SK-N-SH treated with all-trans-retinoic acid at 6 μM for 48 hours (cell line): ENCODE measurements at regions not wholly inside any gene's neighbourhood (a gene's known extent, or its start where the extent isn't known, plus 50 kb on each side); places are given as distances from the start of the nearest gene placed in this dataset.

ENCODE experiments used
- ARNTL ChIP-seq: fragments of 450-650 bp; formaldehyde crosslinking; IDR thresholded peaks from 2 replicates; pipeline ENCODE4 v1.5.0; 2020; ENCODE audit warnings: low read depth, mild to moderate bottlenecking, moderate library complexity, borderline replicate concordance
- BACH2 ChIP-seq: fragments of 250-450 bp; sonication (Bioruptor Pico); IDR thresholded peaks from 2 replicates; pipeline ENCODE4 v1.9.0; 2021; ENCODE audit warnings: mild to moderate bottlenecking, borderline replicate concordance
- CSDC2 ChIP-seq: fragments of 250-450 bp; sonication (Bioruptor Pico); IDR thresholded peaks from 2 replicates; pipeline ENCODE4 v1.5.0; 2020; ENCODE audit warnings: mild to moderate bottlenecking, moderate library complexity
- ESRRG ChIP-seq: fragments of 250-450 bp; sonication (Bioruptor Pico); IDR thresholded peaks from 2 replicates; pipeline ENCODE4 v1.6.1; 2021; ENCODE audit warnings: mild to moderate bottlenecking
- GLIS3 ChIP-seq: fragments of 250-450 bp; sonication (Bioruptor Pico); IDR thresholded peaks from 2 replicates; pipeline ENCODE4 v1.5.0; 2020; ENCODE audit warnings: mild to moderate bottlenecking, moderate library complexity
- RARB ChIP-seq: fragments of 250-450 bp; sonication (Bioruptor Pico); IDR thresholded peaks from 2 replicates; pipeline ENCODE4 v1.8.0; 2021; ENCODE audit warnings: mild to moderate bottlenecking, moderate library complexity
- SNAI2 ChIP-seq: fragments of 250-450 bp; sonication (Bioruptor Pico); IDR thresholded peaks from 2 replicates; pipeline ENCODE4 v1.5.0; 2020; ENCODE audit warnings: mild to moderate bottlenecking, moderate library complexity
- ZC3H10 ChIP-seq: fragments of 250-450 bp; sonication (Bioruptor Pico); IDR thresholded peaks from 2 replicates; pipeline ENCODE4 v1.5.1; 2021; ENCODE audit warnings: mild to moderate bottlenecking, moderate library complexity
- ZFP30 ChIP-seq: fragments of 450-650 bp; formaldehyde crosslinking; IDR thresholded peaks from 2 replicates; pipeline ENCODE4 v1.5.0; 2022; ENCODE audit warnings: mild to moderate bottlenecking, moderate library complexity
- ZNF70 ChIP-seq: fragments of 450-650 bp; formaldehyde crosslinking; IDR thresholded peaks from 2 replicates; pipeline ENCODE4 v1.5.0; 2020; ENCODE audit warnings: mild to moderate bottlenecking, moderate library complexity
- ZNF8 ChIP-seq: fragments of 450-650 bp; formaldehyde crosslinking; IDR thresholded peaks from 2 replicates; pipeline ENCODE4 v1.5.0; 2020; ENCODE audit warnings: mild to moderate bottlenecking, moderate library complexity
- TF ChIP-seq, protein P1 (sequence below): fragments of 250-450 bp; sonication (Bioruptor Pico); IDR thresholded peaks from 2 replicates; pipeline ENCODE4 v1.8.0; 2020; ENCODE audit warnings: mild to moderate bottlenecking, moderate library complexity, borderline replicate concordance
- TF ChIP-seq, protein P2 (sequence below): fragments of 250-450 bp; sonication (Bioruptor Pico); IDR thresholded peaks from 2 replicates; pipeline ENCODE4 v1.8.0; 2021; ENCODE audit warnings: low read depth, mild to moderate bottlenecking, moderate library complexity, borderline replicate concordance

DNA sequence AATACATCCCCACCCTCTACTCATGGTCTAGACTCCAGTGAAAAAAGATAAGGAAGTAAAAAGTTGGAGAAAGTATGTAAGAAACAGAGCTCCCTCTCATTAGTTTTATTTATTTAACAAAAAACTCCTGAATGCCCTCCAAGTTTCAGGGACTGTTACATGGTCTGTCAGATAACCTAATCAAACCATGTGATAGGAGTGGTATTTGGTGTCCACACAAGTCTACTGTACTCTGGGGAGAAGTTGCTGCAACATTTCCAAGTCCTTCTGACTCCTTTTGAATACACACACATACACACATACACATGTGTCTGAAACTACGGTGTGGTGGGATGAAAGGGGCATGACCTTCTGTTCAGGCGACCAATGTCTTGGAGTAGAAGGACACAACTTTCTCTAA is 320.0 kb downstream of the ADGRG6 start:
- TF ChIP-seq, protein P1, sequence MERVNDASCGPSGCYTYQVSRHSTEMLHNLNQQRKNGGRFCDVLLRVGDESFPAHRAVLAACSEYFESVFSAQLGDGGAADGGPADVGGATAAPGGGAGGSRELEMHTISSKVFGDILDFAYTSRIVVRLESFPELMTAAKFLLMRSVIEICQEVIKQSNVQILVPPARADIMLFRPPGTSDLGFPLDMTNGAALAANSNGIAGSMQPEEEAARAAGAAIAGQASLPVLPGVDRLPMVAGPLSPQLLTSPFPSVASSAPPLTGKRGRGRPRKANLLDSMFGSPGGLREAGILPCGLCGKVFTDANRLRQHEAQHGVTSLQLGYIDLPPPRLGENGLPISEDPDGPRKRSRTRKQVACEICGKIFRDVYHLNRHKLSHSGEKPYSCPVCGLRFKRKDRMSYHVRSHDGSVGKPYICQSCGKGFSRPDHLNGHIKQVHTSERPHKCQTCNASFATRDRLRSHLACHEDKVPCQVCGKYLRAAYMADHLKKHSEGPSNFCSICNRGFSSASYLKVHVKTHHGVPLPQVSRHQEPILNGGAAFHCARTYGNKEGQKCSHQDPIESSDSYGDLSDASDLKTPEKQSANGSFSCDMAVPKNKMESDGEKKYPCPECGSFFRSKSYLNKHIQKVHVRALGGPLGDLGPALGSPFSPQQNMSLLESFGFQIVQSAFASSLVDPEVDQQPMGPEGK: no peak
- TF ChIP-seq SNAI2 (CRISPR knock-in tag): no peak
- TF ChIP-seq ZFP30 (CRISPR knock-in tag): no peak
- TF ChIP-seq, protein P2, sequence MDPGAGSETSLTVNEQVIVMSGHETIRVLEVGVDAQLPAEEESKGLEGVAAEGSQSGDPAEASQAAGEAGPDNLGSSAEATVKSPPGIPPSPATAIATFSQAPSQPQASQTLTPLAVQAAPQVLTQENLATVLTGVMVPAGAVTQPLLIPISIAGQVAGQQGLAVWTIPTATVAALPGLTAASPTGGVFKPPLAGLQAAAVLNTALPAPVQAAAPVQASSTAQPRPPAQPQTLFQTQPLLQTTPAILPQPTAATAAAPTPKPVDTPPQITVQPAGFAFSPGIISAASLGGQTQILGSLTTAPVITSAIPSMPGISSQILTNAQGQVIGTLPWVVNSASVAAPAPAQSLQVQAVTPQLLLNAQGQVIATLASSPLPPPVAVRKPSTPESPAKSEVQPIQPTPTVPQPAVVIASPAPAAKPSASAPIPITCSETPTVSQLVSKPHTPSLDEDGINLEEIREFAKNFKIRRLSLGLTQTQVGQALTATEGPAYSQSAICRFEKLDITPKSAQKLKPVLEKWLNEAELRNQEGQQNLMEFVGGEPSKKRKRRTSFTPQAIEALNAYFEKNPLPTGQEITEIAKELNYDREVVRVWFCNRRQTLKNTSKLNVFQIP (CRISPR knock-in tag): no peak
- TF ChIP-seq ESRRG: no peak
- TF ChIP-seq GLIS3 (CRISPR knock-in tag): no peak
- no peak for TF ChIP-seq RARB (CRISPR knock-in tag)
- no peak for TF ChIP-seq BACH2 (CRISPR knock-in tag)
- TF ChIP-seq CSDC2: no peak
- TF ChIP-seq ZC3H10 (CRISPR knock-in tag): no peak
- no peak for TF ChIP-seq ZNF8 (CRISPR knock-in tag)
- no peak for TF ChIP-seq ARNTL
- TF ChIP-seq ZNF70: no peak
